Stimulated activated CD4-positive, alpha-beta T cell treated with anti-CD3 and anti-CD28 coated beads, Interleukin-1b, Interleukin-23, amount 100 ng/mL, for 1 hour (primary cell): ENCODE measurements at regions not wholly inside any gene's neighbourhood (a gene's known extent, or its start where the extent isn't known, plus 50 kb on each side); places are given as distances from the start of the nearest gene placed in this dataset.

Experiments
- DNase-seq, 2 donors: peaks; one replicate each; pipeline ENCODE4 v3.0.0-alpha.2; 2020; ENCODE audit warnings: low read depth in 2 of 2

GRCh38 chr20:1790386-1790785 lies 104.8 kb upstream of the SIRPA start:
- no peak for DNase-seq

GRCh38 chr20:1788044-1788443 lies 107.2 kb upstream of the SIRPA start:
- no peak for DNase-seq

GRCh38 chr20:1786486-1786885 lies 108.7 kb upstream of the SIRPA start:
- no peak for DNase-seq

- DNase-seq = no peak
These were observed 110.6 kb upstream of the SIRPA start for GRCh38 chr20:1784586-1784985.

- DNase-seq = no peak
These were observed 112.0 kb upstream of the SIRPA start for GRCh38 chr20:1783245-1783644.

GRCh38 chr20:1782181-1782580 lies 113.0 kb upstream of the SIRPA start:
- DNase-seq = no peak

GRCh38 chr20:1779567-1779966 lies 115.6 kb upstream of the SIRPA start:
- no peak for DNase-seq

GRCh38 chr20:1778338-1778737 lies 116.9 kb upstream of the SIRPA start:
- DNase-seq = no peak

GRCh38 chr20:1777476-1777820 lies 117.8 kb upstream of the SIRPA start:
- DNase-seq = no peak

GRCh38 chr20:1776681-1777475 lies 118.3 kb upstream of the SIRPA start:
- DNase-seq = peak; percentile 59 to 74

- no peak for DNase-seq
These were observed 117.5 kb upstream of the SIRPG start for GRCh38 chr20:1775117-1775516.

- no peak for DNase-seq
These were observed 116.9 kb upstream of the SIRPG start for GRCh38 chr20:1774479-1774878.

GRCh38 chr20:1773816-1774215 lies 116.2 kb upstream of the SIRPG start:
- DNase-seq = no peak

GRCh38 chr20:1769491-1769890 lies 111.9 kb upstream of the SIRPG start:
- DNase-seq = no peak

- DNase-seq = no peak
These were observed 109.2 kb upstream of the SIRPG start for GRCh38 chr20:1766731-1767130.

- peak; percentile 20 to 39 for DNase-seq
These were observed 106.8 kb upstream of the SIRPG start for GRCh38 chr20:1764136-1765033.

GRCh38 chr20:1761598-1761997 lies 104.0 kb upstream of the SIRPG start:
- no peak for DNase-seq

- DNase-seq = no peak
These were observed 103.5 kb upstream of the SIRPG start for GRCh38 chr20:1761116-1761515.

GRCh38 chr20:1758765-1759164 lies 101.2 kb upstream of the SIRPG start:
- no peak for DNase-seq

GRCh38 chr20:1757606-1758512 lies 100.3 kb upstream of the SIRPG start:
- DNase-seq = no peak

- DNase-seq = no peak
These were observed 99.5 kb upstream of the SIRPG start for GRCh38 chr20:1757072-1757471.

- no peak for DNase-seq
These were observed 97.2 kb upstream of the SIRPG start for GRCh38 chr20:1754749-1755148.
